ENCODE measurements at regions not wholly inside any gene's neighbourhood (a gene's known extent, or its start where the extent isn't known, plus 50 kb on each side); places are given as distances from the start of the nearest gene placed in this dataset.

DNA sequence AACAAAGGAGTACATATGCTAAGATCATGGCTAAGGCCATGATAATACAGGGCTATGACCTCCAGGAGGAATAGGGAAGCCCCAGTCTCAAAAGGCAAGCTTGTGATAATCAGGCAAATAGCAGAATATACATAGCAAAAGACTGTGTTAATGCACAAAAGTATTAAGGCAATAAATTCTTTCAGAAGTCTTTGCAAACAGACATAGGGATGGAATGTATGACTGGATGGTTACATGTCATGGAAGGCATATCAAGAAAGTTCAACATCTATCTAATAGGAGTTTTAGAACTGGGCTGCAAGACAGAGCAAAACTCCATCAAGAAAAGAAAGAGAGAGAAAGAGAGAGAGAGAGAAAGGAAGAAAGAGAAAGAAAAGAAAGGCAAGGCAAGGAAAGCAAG lies 264.5 kb upstream of the CDH6 start:
- TF ChIP-seq, protein P1, sequence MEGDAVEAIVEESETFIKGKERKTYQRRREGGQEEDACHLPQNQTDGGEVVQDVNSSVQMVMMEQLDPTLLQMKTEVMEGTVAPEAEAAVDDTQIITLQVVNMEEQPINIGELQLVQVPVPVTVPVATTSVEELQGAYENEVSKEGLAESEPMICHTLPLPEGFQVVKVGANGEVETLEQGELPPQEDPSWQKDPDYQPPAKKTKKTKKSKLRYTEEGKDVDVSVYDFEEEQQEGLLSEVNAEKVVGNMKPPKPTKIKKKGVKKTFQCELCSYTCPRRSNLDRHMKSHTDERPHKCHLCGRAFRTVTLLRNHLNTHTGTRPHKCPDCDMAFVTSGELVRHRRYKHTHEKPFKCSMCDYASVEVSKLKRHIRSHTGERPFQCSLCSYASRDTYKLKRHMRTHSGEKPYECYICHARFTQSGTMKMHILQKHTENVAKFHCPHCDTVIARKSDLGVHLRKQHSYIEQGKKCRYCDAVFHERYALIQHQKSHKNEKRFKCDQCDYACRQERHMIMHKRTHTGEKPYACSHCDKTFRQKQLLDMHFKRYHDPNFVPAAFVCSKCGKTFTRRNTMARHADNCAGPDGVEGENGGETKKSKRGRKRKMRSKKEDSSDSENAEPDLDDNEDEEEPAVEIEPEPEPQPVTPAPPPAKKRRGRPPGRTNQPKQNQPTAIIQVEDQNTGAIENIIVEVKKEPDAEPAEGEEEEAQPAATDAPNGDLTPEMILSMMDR (IDR thresholded peaks at IDR 0.05; ENCODE audit: borderline replicate concordance, control extremely low read depth, extremely low read depth, insufficient read depth, missing control alignments), result no peak
- in situ Hi-C loops (cut with MboI; ENCODE audit: low sequenced_read_pairs, unreplicated experiment), result no loop called here

DNA sequence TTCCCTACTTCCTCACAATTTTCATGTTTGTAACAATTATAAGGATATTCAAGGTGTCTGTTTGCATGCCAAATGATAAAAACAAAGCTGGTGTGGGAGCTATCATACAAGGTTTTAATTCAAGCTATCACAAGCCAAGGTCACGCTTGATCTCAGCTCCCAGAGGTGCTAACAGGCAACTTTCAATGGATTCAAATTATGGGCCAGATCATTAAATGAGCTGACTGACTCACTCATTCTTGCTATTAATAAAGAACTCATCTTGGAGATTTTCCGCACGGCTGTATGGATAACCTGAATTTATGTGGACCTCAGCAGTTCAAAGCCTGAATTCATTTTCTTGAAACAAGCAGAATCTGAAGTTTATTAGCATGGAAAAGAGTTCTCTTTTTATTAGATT lies 267.3 kb upstream of the CDH6 start:
- no peak for DNase-seq (ENCODE audit: low spot score)
- in situ Hi-C loops (cut with MboI; ENCODE audit: low sequenced_read_pairs, unreplicated experiment), result no loop called here
- TF ChIP-seq, protein P1 (IDR thresholded peaks at IDR 0.05; ENCODE audit: borderline replicate concordance, control extremely low read depth, extremely low read depth, insufficient read depth, missing control alignments), result no peak

More for the DNA sequence above, 264.5 kb upstream of the CDH6 start:
- no peak for DNase-seq (ENCODE audit: low spot score)

DNA sequence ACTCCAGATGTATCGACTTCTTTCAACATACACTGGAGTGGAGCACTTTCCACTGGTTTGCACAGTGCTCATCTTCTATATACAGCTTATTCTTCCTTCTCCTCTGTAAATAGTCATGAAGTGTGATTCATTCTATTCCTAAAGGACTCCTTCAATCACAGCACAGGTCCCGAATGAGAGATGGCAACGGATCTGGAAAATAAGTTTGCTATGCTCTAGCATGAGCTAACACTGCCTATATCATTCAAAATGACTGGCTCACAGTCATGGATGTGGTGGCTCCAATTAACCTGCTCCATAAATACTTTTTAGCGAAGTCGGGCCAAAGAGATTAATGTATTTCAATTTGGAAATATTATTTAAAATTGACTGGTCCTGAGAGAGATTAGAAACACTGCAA lies 272.1 kb upstream of the CDH6 start:
- in situ Hi-C loops (cut with MboI; ENCODE audit: low sequenced_read_pairs, unreplicated experiment), result no loop called here
- no peak for DNase-seq (ENCODE audit: low spot score)
- TF ChIP-seq, protein P1 (IDR thresholded peaks at IDR 0.05; ENCODE audit: borderline replicate concordance, control extremely low read depth, extremely low read depth, insufficient read depth, missing control alignments), result no peak

DNA sequence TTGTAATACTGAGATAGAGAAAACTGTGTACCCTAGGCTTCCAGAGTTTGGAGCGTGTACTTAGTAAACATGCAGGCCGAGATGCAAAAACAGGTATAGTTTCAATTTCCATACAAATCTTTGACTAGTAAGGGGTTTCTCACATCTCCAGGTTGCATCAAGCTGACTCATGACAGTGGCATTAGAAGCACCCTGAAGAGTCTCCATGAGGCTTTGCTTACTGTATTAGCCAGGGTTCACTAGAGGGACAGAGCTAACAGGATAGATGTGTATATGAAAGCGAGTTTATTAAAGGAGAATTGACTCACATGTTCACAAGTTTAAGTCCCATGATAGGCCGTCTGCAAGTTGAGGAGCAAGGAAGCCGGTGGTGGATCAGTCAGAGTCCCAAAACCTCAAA lies 275.3 kb upstream of the CDH6 start:
- in situ Hi-C loops (cut with MboI; ENCODE audit: low sequenced_read_pairs, unreplicated experiment), result no loop called here
- no peak for DNase-seq (ENCODE audit: low spot score)
- TF ChIP-seq, protein P1 (IDR thresholded peaks at IDR 0.05; ENCODE audit: borderline replicate concordance, control extremely low read depth, extremely low read depth, insufficient read depth, missing control alignments), result no peak

DNA sequence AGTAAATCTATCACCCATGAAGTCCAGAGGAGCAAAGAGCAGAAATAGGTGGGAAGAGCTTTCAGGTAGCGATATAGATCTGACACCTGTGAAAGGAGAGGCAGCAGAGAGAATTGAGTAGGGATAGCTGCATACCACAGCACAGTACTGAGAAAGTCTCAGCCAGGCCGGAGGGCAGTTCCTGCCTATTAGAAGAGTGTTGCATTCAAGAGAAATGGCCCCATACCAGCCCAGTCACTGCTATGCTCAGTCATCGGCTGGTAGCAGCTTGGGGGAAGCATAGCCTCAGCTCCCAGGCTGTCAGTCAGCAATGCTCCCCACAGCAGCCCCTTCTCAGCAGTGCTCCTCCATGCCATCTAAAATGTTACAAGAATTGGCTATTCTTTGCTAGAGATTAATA lies 285.1 kb upstream of the CDH6 start:
- no peak for DNase-seq (ENCODE audit: low spot score)
- TF ChIP-seq, protein P1 (IDR thresholded peaks at IDR 0.05; ENCODE audit: borderline replicate concordance, control extremely low read depth, extremely low read depth, insufficient read depth, missing control alignments), result no peak

DNA sequence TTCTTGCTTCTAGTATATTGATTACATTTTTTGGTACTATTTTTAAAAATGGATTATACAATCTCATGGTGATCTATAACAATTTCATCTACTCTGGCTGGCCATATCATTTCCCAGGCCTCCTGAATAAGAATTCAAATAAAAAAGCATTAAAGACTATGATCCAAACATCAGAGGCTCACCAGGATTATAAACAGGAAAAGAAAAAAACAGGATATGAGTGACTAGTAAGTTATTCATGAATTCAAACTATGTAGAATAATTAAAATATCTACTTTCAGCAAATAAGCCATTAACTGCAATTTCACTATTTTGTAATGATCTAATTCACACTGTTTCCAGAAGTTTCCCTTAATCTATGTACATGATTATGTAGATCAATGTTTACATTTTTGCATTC lies 293.1 kb upstream of the CDH6 start:
- in situ Hi-C loops (cut with MboI; ENCODE audit: low sequenced_read_pairs, unreplicated experiment), result no loop called here
- TF ChIP-seq, protein P1 (IDR thresholded peaks at IDR 0.05; ENCODE audit: borderline replicate concordance, control extremely low read depth, extremely low read depth, insufficient read depth, missing control alignments), result no peak
- DNase-seq (ENCODE audit: low spot score), result no peak

More for the DNA sequence above, 285.1 kb upstream of the CDH6 start:
- in situ Hi-C loops (cut with MboI; ENCODE audit: low sequenced_read_pairs, unreplicated experiment), result no loop called here

DNA sequence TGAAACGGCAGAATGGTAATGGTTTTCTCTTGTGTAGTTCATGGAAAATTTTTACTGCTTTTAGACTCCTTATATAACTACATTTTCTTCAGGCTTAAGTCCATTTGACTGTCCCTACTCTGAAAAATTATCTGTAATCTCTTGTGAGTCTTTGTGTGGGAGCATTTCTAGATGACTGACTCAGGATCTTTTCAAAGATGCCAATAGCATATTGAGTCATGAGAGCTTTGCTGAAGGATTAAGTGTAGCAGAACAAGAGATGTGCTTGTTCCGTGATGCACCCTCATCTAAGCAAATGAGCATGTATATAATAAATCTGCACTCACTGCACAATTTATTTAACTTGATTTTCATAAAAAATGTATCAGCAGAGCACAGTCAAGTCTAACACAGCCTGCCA lies 298.7 kb upstream of the CDH6 start:
- DNase-seq (ENCODE audit: low spot score), result no peak
- in situ Hi-C loops (cut with MboI; ENCODE audit: low sequenced_read_pairs, unreplicated experiment), result no loop called here
- TF ChIP-seq, protein P1 (IDR thresholded peaks at IDR 0.05; ENCODE audit: borderline replicate concordance, control extremely low read depth, extremely low read depth, insufficient read depth, missing control alignments), result no peak

Data from GM13976 (cell line).